ENCODE measurements at regions not wholly inside any gene's neighbourhood (a gene's known extent, or its start where the extent isn't known, plus 50 kb on each side); places are given as distances from the start of the nearest gene placed in this dataset.
"Not testable (repeated sequence)": the region's sequence is repeated elsewhere in the genome, so short reads cannot be mapped to it uniquely, and the experiment has no call there.

- FAIRE-seq = no peak
These were observed 318.5 kb downstream of the JRKL start for GRCh38 chr11:96708219-96708878.

DNA sequence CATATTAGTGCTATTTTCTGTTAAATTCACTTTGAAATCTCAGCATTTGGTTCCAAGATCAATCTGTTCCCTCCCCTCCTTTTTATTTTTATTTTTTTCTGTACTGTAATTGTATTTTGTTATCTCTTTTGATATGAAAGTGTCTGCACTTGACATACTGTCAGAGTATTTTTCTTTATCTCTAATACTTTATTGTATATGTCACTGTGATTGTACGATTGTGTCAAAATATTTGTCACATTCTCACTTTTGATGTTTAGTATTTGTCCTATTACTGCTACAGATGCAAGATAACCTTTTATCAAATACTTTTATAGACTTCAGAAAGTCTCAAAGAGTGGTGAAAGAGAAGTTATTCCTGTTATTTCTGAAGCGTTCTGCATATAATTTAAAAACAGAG lies 323.5 kb downstream of the JRKL start:
- FAIRE-seq = no peak

GRCh38 chr11:96714689-96715088 lies 324.9 kb downstream of the JRKL start:
- FAIRE-seq = no peak

DNA sequence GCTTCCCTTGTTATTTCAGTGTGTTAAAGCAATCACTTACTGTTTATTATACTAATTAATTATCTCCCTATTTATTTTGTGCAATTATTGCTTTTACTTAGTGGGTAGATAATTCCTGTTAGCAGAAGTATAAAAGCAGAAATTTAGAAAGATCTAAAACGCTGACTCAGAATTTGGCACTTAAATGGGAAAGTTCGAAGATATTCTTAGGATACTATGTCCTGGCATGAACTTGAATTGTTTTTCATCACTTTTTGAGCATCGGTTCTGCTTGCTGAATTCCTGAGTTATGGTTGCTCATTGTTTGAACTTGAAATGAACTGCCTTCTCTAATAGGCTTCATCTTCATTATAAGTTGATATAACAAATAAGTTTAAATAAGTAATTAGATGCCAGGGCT lies 325.4 kb downstream of the JRKL start:
- no peak for FAIRE-seq

GRCh38 chr11:96736601-96737000 lies 346.8 kb downstream of the JRKL start:
- FAIRE-seq = no peak

GRCh38 chr11:96738311-96738710 lies 348.5 kb downstream of the JRKL start:
- FAIRE-seq = no peak

- FAIRE-seq = no peak
These were observed 351.3 kb downstream of the JRKL start for GRCh38 chr11:96741068-96741467.

DNA sequence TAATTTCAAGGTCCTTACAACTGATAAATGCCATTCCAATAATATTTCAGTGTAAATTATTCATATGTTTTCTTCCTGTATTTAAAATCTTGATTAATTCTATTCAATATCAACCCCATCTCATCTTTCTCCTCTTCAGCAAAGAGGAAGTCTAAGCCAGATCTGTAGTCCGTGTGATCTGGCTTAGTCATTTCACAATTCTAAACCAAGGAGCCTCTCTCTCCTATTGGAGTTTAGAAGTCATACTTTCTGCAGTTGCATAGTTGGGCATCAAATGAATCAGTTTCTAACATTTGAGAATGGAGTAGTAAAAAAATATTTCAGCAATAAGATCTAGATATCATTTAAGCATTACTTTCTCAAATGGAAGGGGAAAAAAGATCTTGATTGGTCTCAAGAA lies 354.9 kb downstream of the JRKL start:
- no peak for FAIRE-seq

GRCh38 chr11:96748639-96749370 lies 359.0 kb downstream of the JRKL start:
- FAIRE-seq = no peak

- FAIRE-seq = not testable (repeated sequence)
These were observed 362.0 kb downstream of the JRKL start for GRCh38 chr11:96751807-96752206.

DNA sequence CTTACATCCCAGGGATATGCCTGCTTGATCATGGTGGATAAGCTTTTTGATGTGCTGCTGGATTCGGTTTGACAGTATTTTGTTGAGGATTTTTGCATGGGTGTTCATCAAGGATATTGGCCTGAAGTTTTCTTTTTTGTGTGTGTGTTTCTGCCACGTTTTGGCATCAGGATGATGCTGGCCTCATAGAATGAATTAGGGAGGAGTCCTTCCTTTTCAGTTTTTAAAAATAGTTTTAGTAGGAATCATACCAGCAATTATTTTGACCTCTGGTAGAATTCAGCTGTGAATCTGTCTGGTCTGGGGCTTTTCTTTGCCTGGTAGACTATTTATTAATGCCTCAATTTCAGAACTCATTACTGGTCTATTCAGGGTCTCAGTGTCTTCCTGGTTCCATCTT lies 362.4 kb downstream of the JRKL start:
- FAIRE-seq = no peak

DNA sequence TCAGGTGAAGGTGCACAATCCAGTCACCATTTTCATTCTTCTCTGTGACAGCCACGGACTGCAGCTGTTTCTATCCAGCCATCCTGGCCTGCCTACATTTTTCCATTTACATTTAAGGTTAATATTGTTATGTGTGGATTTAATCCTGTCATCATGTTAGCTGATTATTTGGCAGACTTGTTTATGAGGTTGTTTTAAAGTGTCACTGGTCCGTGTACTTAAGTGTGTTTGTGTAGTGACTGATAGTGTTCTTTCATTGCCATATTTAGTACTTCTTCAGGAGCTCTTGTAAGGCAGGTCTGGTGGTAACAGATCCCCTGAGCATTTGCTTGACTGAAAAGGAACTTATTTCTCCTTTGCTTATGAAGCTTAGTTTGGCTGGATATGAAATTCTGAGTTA lies 364.2 kb downstream of the JRKL start:
- no peak for FAIRE-seq

DNA sequence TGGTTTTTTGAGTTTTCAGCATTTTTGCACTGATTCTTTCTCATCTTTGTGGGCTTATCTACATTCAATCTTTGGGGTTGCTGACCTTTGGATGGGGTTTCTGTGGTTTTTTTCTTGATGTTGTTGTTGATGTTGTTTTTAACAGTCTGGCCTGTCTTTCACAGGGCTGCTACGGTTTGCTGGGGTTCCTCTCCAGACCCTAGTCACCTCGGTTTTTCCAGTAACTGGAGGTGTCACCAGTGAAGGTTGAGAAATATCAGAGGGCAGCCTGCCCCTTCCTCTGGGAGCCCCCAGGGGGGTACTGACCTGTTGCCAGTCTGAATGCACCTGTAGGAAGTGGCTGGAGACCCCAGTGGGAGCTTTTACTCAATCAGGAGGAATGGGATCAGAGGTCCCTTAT lies 365.4 kb downstream of the JRKL start:
- FAIRE-seq = no peak

DNA sequence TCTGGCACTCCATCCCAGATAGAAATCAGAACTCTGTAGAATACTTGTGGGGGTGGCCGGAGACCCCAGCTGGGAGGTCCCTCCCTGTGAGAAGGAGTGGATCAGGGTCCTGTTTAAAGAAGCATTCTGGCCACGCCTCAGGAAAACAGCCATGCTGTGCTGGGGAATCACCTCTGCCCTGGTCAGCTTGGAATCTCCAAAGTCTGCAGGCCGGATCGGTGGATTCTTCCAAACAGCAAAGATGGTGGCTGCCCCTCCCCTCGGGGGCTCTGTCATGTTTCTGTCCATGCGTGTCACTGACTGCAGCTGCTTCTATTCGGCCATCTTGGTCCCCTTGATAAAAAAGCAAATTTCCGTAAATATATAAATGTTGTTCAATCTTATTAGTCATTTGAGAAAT lies 365.9 kb downstream of the JRKL start:
- FAIRE-seq = no peak

DNA sequence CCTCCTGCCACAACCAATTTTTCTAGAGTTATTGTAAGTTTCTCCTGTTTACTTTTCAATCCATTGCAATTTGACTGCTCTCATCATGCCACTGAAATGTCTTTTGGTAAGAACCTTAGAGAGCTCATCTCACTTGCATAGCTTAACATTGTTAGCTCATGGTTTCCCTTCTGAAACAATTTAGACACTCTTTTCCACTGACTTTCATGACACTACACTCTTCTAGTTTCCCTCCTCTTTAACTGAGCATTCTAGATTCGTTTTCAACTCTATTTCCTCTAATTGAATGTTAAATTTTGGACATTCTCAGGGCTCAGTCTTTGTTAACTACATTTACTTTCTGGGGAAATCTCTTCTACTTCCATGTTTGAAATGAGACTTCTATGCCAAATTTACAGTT lies 369.1 kb downstream of the JRKL start:
- FAIRE-seq = no peak

GRCh38 chr11:96760306-96760705 lies 370.5 kb downstream of the JRKL start:
- no peak for FAIRE-seq

DNA sequence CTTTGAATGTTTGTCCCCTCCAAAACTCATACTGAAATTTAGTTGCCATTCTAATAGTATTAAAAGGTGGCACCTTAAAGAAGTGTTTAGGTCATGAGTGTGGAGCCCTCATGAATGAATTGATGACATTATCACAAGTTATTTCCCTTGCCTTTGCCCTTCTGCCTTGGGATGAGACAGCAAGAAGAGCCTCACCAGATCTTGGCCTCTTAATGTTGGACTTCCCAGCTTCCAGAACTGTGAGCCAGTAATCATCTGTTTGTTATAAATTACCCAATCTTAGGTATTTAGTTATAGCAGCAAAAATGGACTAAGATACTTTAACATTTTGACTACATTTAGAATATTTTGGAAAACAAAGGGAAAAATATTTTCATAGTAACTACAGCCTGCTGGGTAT lies 371.0 kb downstream of the JRKL start:
- FAIRE-seq = no peak

DNA sequence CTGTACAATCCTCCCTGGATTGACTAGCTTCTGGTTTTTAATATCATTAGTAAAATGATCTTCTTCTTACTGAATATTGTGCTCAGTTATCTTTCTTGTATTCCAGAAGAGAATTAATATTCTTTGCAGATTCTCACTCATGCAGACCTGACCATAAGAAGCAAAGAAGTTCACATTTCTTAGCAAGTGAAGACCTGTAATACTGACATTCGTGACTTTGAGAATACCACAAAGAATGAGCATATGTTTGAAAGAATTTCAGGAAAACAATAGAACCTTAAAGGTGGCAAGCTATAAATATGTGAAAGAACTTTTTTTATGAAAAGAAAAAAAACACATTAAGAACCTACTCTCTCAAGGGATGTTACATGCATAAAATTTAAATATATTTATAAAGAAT lies 371.6 kb downstream of the JRKL start:
- FAIRE-seq = no peak

- FAIRE-seq = no peak
These were observed 373.4 kb downstream of the JRKL start for GRCh38 chr11:96763244-96763643.

GRCh38 chr11:96778272-96778671 lies 388.5 kb downstream of the JRKL start:
- FAIRE-seq = no peak

- FAIRE-seq = no peak
These were observed 389.2 kb downstream of the JRKL start for GRCh38 chr11:96779030-96779429.

DNA sequence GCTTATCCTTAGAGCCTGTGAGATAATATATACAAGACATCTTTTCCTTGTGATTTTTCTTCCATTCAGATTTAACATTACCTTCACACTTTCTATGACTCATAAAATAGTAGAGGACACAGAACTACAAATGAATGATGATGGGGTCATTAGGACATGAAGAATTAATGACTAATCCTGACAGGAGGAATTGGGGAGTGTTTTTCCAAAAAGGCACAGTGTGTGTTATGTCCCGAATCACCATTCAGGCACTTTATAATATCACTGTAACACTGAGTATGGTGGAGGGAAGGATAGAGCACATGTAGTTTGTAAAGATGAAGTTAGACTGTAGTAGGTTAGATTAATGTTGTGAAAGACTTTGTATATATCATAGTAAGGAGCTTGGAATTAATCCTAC lies 391.3 kb downstream of the JRKL start:
- no peak for FAIRE-seq

- FAIRE-seq = no peak
These were observed 392.8 kb downstream of the JRKL start for GRCh38 chr11:96782632-96783031.

DNA sequence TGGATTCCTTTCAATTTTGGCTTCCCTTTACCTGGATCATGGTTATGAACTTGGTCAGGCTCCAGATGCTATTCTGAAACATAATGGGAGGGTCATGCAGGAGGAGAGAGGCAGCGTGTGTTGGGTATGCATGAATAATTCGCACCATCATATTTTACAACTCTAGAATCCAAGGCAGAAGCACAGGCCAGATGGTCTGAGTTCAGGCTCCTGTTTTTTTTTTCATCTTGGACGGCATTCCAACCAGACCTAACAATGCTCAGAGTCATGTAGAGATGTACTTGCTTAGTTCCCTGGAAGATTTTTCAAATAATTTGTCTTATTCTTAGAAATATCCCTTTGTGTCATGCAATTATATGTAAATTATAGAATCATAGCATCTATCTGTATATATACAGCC lies 393.5 kb downstream of the JRKL start:
- no peak for FAIRE-seq

DNA sequence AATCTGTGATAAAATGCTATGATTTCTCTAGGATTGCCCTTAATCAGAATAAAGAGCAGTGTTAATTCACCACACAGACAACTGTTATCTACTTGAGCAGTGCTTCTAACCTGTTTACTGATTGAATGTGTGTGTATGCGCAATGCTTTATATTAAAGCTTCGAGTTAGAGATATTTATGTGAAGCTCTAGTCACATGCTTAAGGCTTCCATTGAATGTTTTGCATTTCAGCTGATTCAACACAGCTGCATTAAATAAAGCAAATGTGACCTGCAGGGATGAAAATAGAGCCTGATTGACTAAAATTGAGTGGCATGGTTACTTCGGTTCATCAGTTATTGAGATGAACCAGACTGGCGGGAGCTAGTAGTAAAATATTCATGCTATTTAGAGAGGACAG lies 395.3 kb downstream of the JRKL start:
- FAIRE-seq = no peak
